GM12872 (cell line): ENCODE measurements at regions not wholly inside any gene's neighbourhood (a gene's known extent, or its start where the extent isn't known, plus 50 kb on each side); places are given as distances from the start of the nearest gene placed in this dataset.

Experiments used
- TF ChIP-seq, protein P1 (sequence below): IDR thresholded peaks from 3 replicates; pipeline ENCODE4 v1.5.1; 2011; ENCODE audit warnings: low read depth, mild to moderate bottlenecking, low read length, moderate library complexity; ENCODE audit not compliant: insufficient read depth

DNA sequence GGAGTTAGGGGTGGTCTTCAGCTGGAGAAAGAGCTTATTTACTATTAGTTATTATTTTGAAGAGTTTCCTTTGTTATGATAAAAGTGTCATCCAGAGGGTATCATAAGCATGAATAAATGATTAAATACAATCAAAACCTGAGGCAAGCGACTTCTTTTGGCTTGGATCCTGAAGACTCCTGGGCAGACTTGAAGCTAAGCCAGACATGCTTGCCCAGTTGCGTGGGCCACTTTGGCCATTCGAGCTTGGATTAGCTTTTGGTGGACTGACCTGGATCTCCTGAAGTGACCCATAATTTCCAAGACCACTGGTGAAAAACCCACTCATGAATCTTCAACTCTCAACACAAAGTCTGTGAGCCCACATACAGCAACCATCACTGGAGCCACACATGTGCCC, 335.8 kb downstream of the NR2F1-AS1 start:
- TF ChIP-seq, protein P1, sequence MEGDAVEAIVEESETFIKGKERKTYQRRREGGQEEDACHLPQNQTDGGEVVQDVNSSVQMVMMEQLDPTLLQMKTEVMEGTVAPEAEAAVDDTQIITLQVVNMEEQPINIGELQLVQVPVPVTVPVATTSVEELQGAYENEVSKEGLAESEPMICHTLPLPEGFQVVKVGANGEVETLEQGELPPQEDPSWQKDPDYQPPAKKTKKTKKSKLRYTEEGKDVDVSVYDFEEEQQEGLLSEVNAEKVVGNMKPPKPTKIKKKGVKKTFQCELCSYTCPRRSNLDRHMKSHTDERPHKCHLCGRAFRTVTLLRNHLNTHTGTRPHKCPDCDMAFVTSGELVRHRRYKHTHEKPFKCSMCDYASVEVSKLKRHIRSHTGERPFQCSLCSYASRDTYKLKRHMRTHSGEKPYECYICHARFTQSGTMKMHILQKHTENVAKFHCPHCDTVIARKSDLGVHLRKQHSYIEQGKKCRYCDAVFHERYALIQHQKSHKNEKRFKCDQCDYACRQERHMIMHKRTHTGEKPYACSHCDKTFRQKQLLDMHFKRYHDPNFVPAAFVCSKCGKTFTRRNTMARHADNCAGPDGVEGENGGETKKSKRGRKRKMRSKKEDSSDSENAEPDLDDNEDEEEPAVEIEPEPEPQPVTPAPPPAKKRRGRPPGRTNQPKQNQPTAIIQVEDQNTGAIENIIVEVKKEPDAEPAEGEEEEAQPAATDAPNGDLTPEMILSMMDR, result no peak

DNA sequence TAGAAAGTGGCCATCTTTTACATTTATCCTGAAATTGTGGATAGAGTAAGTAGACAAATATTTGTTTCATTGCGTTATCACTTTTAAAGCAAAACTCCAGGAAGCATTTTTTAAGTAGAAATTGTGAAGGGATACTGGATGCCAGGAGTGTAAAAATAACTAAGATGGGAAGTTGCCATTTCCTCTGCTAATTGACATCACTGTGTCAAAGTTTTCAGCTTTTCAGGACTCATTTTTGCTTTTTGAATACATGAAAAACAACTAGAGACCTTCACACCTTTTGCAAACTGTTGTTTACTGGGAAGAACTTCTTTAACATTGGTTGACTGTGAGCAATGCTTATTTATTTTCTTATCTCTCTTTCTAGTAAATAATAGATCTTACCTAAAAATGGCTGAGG, 337.5 kb downstream of the NR2F1-AS1 start:
- TF ChIP-seq, protein P1, result no peak

DNA sequence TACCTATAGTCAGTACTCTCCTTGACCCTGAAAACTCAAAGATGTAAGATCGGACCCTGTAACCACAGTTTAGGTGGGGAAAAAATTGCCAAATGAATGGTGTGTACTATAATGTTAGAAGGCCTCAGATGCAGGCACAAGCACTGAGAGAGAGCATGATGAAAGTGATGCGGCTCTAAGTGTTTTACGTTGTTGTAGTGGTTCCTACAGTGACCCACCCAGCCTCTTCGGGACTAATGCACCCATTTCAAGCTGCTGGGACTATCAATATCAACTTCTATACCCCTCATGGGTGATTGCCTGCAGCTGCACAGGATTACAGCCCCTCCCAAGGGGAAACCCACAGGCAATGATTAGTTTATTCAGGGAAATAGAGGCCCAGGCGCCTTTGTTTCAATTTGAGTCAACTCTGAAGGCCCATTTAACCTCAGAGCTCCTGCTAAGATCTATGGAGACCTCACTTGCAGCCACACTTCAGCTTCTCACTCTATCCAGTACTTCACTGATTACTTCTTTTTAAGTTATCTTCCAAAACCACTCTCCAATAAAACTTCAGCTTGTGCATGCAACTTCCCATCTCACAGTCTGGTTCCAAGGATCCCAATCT, 340.7 kb downstream of the NR2F1-AS1 start:
- TF ChIP-seq, protein P1, result no peak

DNA sequence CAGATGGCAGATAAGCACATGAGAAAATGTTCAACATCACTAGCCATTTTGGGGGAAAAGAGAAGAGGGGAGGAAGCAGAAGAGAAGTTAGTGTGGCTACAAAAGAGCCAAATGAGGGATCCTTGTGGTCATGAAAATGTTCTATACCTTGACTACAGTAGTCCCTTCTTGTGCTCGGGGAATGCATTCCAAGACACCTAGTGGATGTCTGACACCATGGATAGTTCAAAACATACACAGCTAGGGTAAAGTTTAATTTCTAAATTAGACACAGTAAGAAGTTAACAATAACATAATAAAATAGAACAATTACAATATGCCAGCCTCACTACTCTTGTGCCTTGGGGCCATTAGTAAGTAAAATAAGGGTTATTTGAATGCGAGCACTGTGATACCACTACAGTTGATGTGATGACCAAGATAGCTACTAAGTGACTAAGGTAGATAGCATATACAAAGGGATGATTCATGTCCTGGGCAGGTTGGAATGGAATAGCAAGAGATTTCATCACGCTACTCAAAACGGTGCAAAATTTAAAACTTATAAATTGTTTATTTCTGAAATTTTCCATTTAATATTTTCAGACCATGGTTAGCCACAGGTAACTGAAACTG, 344.1 kb downstream of the NR2F1-AS1 start:
- TF ChIP-seq, protein P1, result no peak

DNA sequence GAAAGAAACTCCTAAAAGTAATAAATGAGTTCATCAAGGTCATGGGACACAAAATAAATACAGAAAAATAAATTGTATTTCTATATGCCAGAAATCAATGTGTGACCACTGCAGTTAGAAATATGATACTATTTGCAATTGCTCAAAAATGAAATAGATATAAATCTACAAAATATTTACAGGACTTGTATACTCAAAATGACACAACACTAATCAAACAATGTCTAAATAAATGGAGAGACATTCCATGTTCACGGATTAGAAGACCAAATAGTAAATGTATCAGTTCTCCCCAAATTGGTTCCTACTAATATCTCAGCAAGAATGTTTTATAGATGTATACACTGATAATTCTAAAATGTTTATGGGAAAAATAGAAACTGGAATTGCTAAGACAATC, 345.3 kb downstream of the NR2F1-AS1 start:
- TF ChIP-seq, protein P1, result no peak

DNA sequence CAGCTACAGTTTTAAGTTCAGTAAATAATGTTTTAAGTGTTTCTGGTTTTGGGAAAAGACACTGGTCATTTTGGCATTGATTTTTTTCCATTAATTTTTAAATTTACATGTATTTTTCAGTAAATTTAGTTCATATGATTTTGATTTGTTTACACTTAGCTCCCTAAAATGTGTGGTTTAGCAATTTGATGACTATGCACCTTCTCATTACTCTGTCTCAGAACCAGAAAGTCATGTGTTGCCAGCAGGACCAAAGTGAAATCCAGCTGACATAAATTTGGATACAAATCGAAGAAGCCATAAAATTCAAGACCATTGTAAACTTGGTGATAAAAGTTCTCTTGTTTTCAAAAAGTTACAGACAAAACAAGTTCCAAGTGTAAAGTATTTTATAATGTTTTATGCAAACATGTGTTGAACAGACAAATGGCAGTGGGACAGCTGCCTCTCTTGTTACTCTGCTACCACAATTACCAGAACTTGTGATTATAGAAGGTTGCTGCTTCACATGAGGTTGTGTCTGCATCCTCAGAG, 354.8 kb downstream of the NR2F1-AS1 start:
- TF ChIP-seq, protein P1, result no peak

DNA sequence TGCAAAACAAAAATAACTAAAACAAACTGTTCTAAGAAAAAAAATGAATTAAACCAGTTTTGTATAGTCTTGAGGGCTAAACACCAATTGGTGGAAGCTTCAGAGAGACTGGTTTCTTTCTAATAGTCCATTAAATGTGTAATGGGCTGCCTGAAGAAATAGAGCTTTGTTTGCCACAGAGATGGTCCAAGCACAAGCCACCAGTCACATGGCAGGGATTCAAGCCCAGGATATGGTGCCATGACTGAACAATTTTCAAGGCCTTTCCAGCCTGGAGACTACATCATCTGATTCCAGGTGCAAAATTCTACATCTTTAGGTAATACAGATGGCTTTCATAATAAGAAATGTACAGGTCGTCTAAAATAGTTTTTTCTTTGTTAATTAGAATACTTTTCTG, 355.3 kb downstream of the NR2F1-AS1 start:
- TF ChIP-seq, protein P1, result no peak
